ENCODE measurements at regions not wholly inside any gene's neighbourhood (a gene's known extent, or its start where the extent isn't known, plus 50 kb on each side); places are given as distances from the start of the nearest gene placed in this dataset.

- no peak for TF ChIP-seq CTCF (conservative IDR thresholded peaks at IDR 0.05; ENCODE audit: low read depth, low read length)
- no peak for TF ChIP-seq EZH2 (IDR thresholded peaks at IDR 0.05; ENCODE audit: borderline replicate concordance, low read depth, low read length, poor library complexity, severe bottlenecking)
Observed at GRCh38 chr4:181264893-181265292, 978.3 kb upstream of the TENM3 start.
